Endothelial cell of umbilical vein (primary cell): ENCODE measurements at regions not wholly inside any gene's neighbourhood (a gene's known extent, or its start where the extent isn't known, plus 50 kb on each side); places are given as distances from the start of the nearest gene placed in this dataset.

Experiments
- BruUV-seq: library from RNA; stranded (reverse); fragments of 400-500 nt; replicated peaks from 2 replicates; lab custom pipeline; 2021; lab: Mats Ljungman, UMichigan
- CTCF ChIA-PET: fragments of 300-600, 350-600 bp; sonication (Branson Sonifier 250); formaldehyde crosslinking; loops from one replicate; lab custom pipeline; 2021; ENCODE audit warnings: antibody characterized with exemption, inconsistent platforms; lab: Charles Lee
- POLR2A ChIA-PET: fragments of 300-600, 350-600 bp; sonication (Branson Sonifier 250); formaldehyde crosslinking; loops from one replicate; lab custom pipeline; 2021; ENCODE audit warnings: antibody characterized with exemption, inconsistent platforms; lab: Charles Lee
- DNase-seq: peaks from one replicate; pipeline ENCODE4 v3.0.0-alpha.2; 2011; ENCODE audit warnings: low read depth, low spot score
- FAIRE-seq: peaks from 2 replicates; lab custom pipeline; 2011; peaks lifted over from hg19 to GRCh38; lab: Jason Lieb, UNC
- H2AFZ ChIP-seq: 2 replicates; pipeline ENCODE4 v1.6.0; 2012; ENCODE audit warnings: low read depth, low read length, control low read depth, inconsistent platforms
- H3K27ac ChIP-seq: 2 replicates; pipeline ENCODE4 v1.5.1; 2011; ENCODE audit warnings: low read depth, mild to moderate bottlenecking, control low read depth, low read length, moderate library complexity; ENCODE audit not compliant: insufficient read depth
- H3K27me3 ChIP-seq, 2 experiments: 2 replicates each; pipeline versions ENCODE4 v1.6.0 to v1.6.1; 2011; ENCODE audit warnings: low read length in 2 of 2, mixed read lengths in 1 of 2; ENCODE audit not compliant: control insufficient read depth in 2 of 2, insufficient read depth in 2 of 2
- H3K36me3 ChIP-seq, 2 experiments: 2 replicates in 1 of 2; 3 replicates in 1 of 2; pipeline ENCODE4 v1.5.1; 2011; ENCODE audit warnings: low read length in 2 of 2, mild to moderate bottlenecking in 1 of 2, moderate library complexity in 1 of 2; ENCODE audit not compliant: control insufficient read depth in 2 of 2, insufficient read depth in 2 of 2; ENCODE audit errors: extremely low read depth in 1 of 2
- H3K4me1 ChIP-seq: 3 replicates; pipeline ENCODE4 v1.5.1; 2011; ENCODE audit warnings: mild to moderate bottlenecking, low read length; ENCODE audit not compliant: control insufficient read depth, insufficient read depth; ENCODE audit errors: extremely low read depth
- H3K4me2 ChIP-seq: 2 replicates; pipeline ENCODE4 v1.6.1; 2011; ENCODE audit warnings: low read length, control low read depth, mixed read lengths; ENCODE audit not compliant: insufficient read depth
- H3K4me3 ChIP-seq, 3 experiments: fragments of 200-600 bp in 1 of 3; sonication (generic), shearing (Covaris generic) in 1 of 3; replicated peaks in 1 of 3; 2 replicates each; pipeline ENCODE4 v1.5.1; 2011 to 2016; ENCODE audit warnings: control low read depth in 3 of 3, low read length in 3 of 3, mild to moderate bottlenecking in 2 of 3, inconsistent platforms in 1 of 3, low read depth in 1 of 3, moderate library complexity in 1 of 3; ENCODE audit not compliant: insufficient read depth in 1 of 3
- H3K79me2 ChIP-seq: 2 replicates; pipeline ENCODE4 v1.6.0; 2012; ENCODE audit warnings: low read length, inconsistent platforms; ENCODE audit not compliant: control insufficient read depth, insufficient read depth
- H3K9ac ChIP-seq: replicated peaks from 2 replicates; pipeline ENCODE3; 2011; ENCODE audit warnings: low read length, control low read depth; ENCODE audit not compliant: insufficient read depth; ENCODE audit errors: extremely low read depth
- H3K9me1 ChIP-seq: replicated peaks from 3 replicates; pipeline ENCODE4 v1.6.0; 2011; ENCODE audit warnings: mild to moderate bottlenecking, low read length; ENCODE audit not compliant: control insufficient read depth, insufficient read depth; ENCODE audit errors: extremely low read depth
- H3K9me3 ChIP-seq: replicated peaks from 2 replicates; pipeline ENCODE4 v1.5.1; 2012; ENCODE audit warnings: low read length, inconsistent platforms; ENCODE audit not compliant: control insufficient read depth, insufficient read depth
- H4K20me1 ChIP-seq: replicated peaks from 2 replicates; pipeline ENCODE3; 2011; ENCODE audit warnings: mild to moderate bottlenecking, low read length; ENCODE audit not compliant: control insufficient read depth, insufficient read depth; ENCODE audit errors: extremely low read depth
- CTCF ChIP-seq, 2 donors: IDR thresholded peaks; 1 replicate in 1 of 2; 2 replicates in 1 of 2; pipeline ENCODE4 v1.5.1; 2011; ENCODE audit warnings: low read length in 2 of 2, mild to moderate bottlenecking in 2 of 2, moderate library complexity in 2 of 2, control low read depth in 1 of 2, inconsistent platforms in 1 of 2, low read depth in 1 of 2; ENCODE audit not compliant: insufficient read depth in 1 of 2; ENCODE audit errors: extremely low read depth in 1 of 2
- FOS ChIP-seq: IDR thresholded peaks from 2 replicates; pipeline ENCODE4 v1.6.1; 2011; ENCODE audit warnings: mild to moderate bottlenecking, low read length, moderate library complexity, borderline replicate concordance; ENCODE audit not compliant: insufficient read depth
- GATA2 ChIP-seq: IDR thresholded peaks from 2 replicates; pipeline ENCODE4 v1.7.0; 2011; ENCODE audit warnings: low read depth, mild to moderate bottlenecking, moderate library complexity, mixed read lengths, low read length; ENCODE audit not compliant: insufficient read length, insufficient read depth
- JUN ChIP-seq: IDR thresholded peaks from 2 replicates; pipeline ENCODE4 v1.6.1; 2011; ENCODE audit warnings: borderline replicate concordance, low read depth; ENCODE audit not compliant: insufficient read length, insufficient read depth
- MAX ChIP-seq: IDR thresholded peaks from 2 replicates; pipeline ENCODE4 v1.6.1; 2011; ENCODE audit not compliant: insufficient read depth, insufficient read length
- MYC ChIP-seq: IDR thresholded peaks from one replicate; pipeline ENCODE4 v1.6.1; 2011; ENCODE audit warnings: mild to moderate bottlenecking, low read depth, low read length
- POLR2A ChIP-seq: IDR thresholded peaks from 2 replicates; pipeline ENCODE4 v1.6.1; 2012; ENCODE audit warnings: low read depth, mild to moderate bottlenecking, control low read depth, low read length
- POLR2AphosphoS5 ChIP-seq: IDR thresholded peaks from 2 replicates; pipeline ENCODE4 v1.6.1; 2012; ENCODE audit warnings: low read depth, mild to moderate bottlenecking, control low read depth, low read length, moderate library complexity; ENCODE audit not compliant: insufficient read depth
- dilution Hi-C: fragments of 300-500 bp; cut with MboI; formaldehyde crosslinking; loops from one replicate; pipeline ENCODE4 v1.15.0; 2019; ENCODE audit warnings: low sequenced_read_pairs; ENCODE audit not compliant: extremely low pct_ligation_motif_present
- intact Hi-C: fragments of 100-400 bp; cut with micrococcal nuclease; formaldehyde crosslinking; loops from one replicate; pipeline ENCODE4 v1.10.0; 2022

DNA sequence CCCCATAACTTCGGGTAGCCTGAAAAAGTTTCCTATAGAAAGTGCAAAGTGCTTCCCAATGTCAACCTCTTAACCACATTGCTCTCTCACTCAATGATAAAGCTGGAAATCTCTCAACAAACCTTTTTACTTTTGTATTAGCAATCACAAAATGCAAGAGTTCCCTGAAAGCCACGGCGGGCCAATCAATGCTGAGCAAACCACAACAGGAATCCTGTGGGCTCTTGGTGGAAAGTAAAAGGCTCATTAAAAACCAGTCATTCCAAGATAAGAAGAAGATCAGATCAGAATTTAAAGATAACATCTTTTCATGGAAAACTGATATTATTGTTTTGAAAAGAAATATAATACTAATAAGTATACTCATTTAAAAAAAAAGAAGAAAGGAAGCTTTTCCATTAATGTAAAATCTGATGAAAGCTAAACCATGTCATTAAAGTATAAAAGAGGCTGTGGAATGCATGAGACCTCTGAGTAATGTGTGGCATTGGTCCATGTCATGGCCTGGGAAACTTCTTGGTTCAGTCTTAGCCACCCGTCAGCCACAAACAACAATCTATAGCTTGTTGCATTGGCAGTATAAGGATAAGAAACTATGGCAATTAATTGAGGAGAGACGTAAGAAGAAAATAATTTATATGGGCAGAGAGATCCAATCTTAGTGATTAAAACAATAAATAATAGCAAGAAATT, 1066.1 kb upstream of the SORCS1 start:
- no peaks in the 10 kb centered on the region for H3K79me2 ChIP-seq
- no peak for FAIRE-seq
- DNase-seq: no peak

More for the DNA sequence above, 1066.1 kb upstream of the SORCS1 start:
- dilution Hi-C loops (no loop called here), intact Hi-C loops (no loop called here)
- no peak overlapping the region for H3K27ac ChIP-seq
- no peak overlapping the region for H3K4me2 ChIP-seq
- BruUV-seq: no TSS peak
- no peaks in the 10 kb centered on the region for H3K27me3 ChIP-seq
- no peaks in the 10 kb centered on the region for H3K4me1 ChIP-seq
- no peak overlapping the region for H2AFZ ChIP-seq
- POLR2A ChIA-PET: no interaction called here
- no peaks in the 10 kb centered on the region for H3K36me3 ChIP-seq
- no peak overlapping the region for H3K4me3 ChIP-seq
- H3K9me1 ChIP-seq: no peaks in the 10 kb centered on the region
- TF ChIP-seq POLR2AphosphoS5: no peak
- no peak for TF ChIP-seq CTCF (IDR thresholded peaks at IDR 0.05; ENCODE audit: extremely low read depth in 1 of 2, insufficient read depth in 1 of 2, low read depth in 1 of 2, low read length in 2 of 2)
- TF ChIP-seq POLR2A: no peak
- TF ChIP-seq MAX: no peak
- no peak for TF ChIP-seq MYC
- no peak for TF ChIP-seq FOS
- no peak for TF ChIP-seq GATA2
- no peak for TF ChIP-seq JUN
- H3K9ac ChIP-seq: no peak overlapping the region
- peaks cover 6% of the 10 kb centered on the region for H3K9me3 ChIP-seq
- CTCF ChIA-PET: no interaction called here
- H4K20me1 ChIP-seq: no peaks in the 10 kb centered on the region
